Transverse colon (tissue), 3 donors: ENCODE measurements at regions not wholly inside any gene's neighbourhood (a gene's known extent, or its start where the extent isn't known, plus 50 kb on each side); places are given as distances from the start of the nearest gene placed in this dataset.

Experiments
- POLR2A ChIP-seq: fragments of 450-650 bp; IDR thresholded peaks from one replicate; pipeline ENCODE4 v1.6.1; 2016; ENCODE audit warnings: antibody characterized with exemption, mild to moderate bottlenecking, moderate library complexity
- TF ChIP-seq, protein P1 (sequence below), 5 experiments: fragments of 200-600 bp in 3 of 5; fragments of 450-650 bp in 2 of 5; sonication (generic) in 3 of 5; IDR thresholded peaks; 1 replicate in 2 of 5; 2 replicates in 3 of 5; pipeline ENCODE4 v1.5.1; 2016 to 2017; ENCODE audit warnings: antibody characterized with exemption in 5 of 5, inconsistent platforms in 3 of 5, mild to moderate bottlenecking in 2 of 5, moderate library complexity in 1 of 5

DNA sequence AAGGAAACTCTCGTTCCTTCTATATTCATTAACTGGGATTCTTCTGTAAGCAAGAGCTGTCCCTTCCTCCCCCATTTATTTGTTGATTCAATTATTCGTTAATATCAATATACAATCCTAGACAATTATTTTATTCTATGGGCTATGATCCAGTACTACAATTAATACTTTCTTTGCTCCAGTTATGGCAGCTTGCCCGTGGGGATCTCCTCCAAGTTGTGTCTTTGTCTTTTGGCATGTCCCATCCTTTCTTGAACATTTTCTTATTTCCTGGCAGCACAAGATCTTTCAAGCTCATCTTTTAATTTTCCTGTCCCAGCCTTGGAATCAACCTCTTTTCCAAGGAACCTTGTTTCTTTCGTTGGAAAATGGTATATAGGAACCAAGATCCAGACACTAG lies 249.3 kb downstream of the GAS1 start:
- no peak for TF ChIP-seq POLR2A
- TF ChIP-seq, protein P1, sequence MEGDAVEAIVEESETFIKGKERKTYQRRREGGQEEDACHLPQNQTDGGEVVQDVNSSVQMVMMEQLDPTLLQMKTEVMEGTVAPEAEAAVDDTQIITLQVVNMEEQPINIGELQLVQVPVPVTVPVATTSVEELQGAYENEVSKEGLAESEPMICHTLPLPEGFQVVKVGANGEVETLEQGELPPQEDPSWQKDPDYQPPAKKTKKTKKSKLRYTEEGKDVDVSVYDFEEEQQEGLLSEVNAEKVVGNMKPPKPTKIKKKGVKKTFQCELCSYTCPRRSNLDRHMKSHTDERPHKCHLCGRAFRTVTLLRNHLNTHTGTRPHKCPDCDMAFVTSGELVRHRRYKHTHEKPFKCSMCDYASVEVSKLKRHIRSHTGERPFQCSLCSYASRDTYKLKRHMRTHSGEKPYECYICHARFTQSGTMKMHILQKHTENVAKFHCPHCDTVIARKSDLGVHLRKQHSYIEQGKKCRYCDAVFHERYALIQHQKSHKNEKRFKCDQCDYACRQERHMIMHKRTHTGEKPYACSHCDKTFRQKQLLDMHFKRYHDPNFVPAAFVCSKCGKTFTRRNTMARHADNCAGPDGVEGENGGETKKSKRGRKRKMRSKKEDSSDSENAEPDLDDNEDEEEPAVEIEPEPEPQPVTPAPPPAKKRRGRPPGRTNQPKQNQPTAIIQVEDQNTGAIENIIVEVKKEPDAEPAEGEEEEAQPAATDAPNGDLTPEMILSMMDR (IDR thresholded peaks at IDR 0.05) = no peak
